ENCODE measurements at regions not wholly inside any gene's neighbourhood (a gene's known extent, or its start where the extent isn't known, plus 50 kb on each side); places are given as distances from the start of the nearest gene placed in this dataset.

GRCh38 chr13:86878781-86879180 is 792.4 kb upstream of the SLITRK5 start:
- TF ChIP-seq SETDB1 (CRISPR knock-in tag; IDR thresholded peaks at IDR 0.05; ENCODE audit: borderline replicate concordance) (no peak), ZNF333 (CRISPR knock-in tag; IDR thresholded peaks at IDR 0.05; ENCODE audit: borderline replicate concordance) (no peak), SATB2 (CRISPR knock-in tag; IDR thresholded peaks at IDR 0.05) (no peak), ZHX2 (IDR thresholded peaks at IDR 0.05; ENCODE audit: low read depth) (no peak), ZHX2 (CRISPR knock-in tag; IDR thresholded peaks at IDR 0.05; ENCODE audit: borderline replicate concordance) (no peak), ZNF577 (CRISPR knock-in tag; IDR thresholded peaks at IDR 0.05; ENCODE audit: borderline replicate concordance, low read depth) (no peak), IKZF5 (CRISPR knock-in tag; IDR thresholded peaks at IDR 0.05) (no peak), MIXL1 (CRISPR knock-in tag; IDR thresholded peaks at IDR 0.05) (no peak), ZNF746 (CRISPR knock-in tag; IDR thresholded peaks at IDR 0.05) (no peak), NFIB (CRISPR knock-in tag; IDR thresholded peaks at IDR 0.05; ENCODE audit: borderline replicate concordance) (no peak), PITX1 (CRISPR knock-in tag; IDR thresholded peaks at IDR 0.05) (no peak)
- ATAC-seq (no peak), DNase-seq (ENCODE audit: low spot score) (no peak), FAIRE-seq (no peak)
- no peaks in the 10 kb centered on the region for H3K9me3 ChIP-seq (ENCODE audit: low read length)
- H3K27me3 ChIP-seq (ENCODE audit: control insufficient read depth in 1 of 2, insufficient read depth in 2 of 2, low read length in 2 of 2) = no peaks in the 10 kb centered on the region
- WGBS (ENCODE audit: low lambda C conversion rate) = 57% methylated on average over 3 of the region's 3 CpGs
- H3K27ac ChIP-seq (ENCODE audit: extremely low read length, insufficient read depth, low read length) = no peak overlapping the region
- no peaks in the 10 kb centered on the region; the same call in 1 of the 2 replicates for H3K4me1 ChIP-seq (ENCODE audit: insufficient read depth, low read length)
- intact Hi-C loops (cut with micrococcal nuclease; ENCODE audit: unreplicated experiment) = no loop called here
- ChIA-PET CTCF (ENCODE audit: low intra/inter-chr PET ratio, low total read pairs) (no interaction called here), POLR2A (no interaction called here)
- no peak overlapping the region for H3K4me2 ChIP-seq (ENCODE audit: low read depth, low read length)
- no peak overlapping the region for H3K9ac ChIP-seq (ENCODE audit: insufficient read depth, low read depth, low read length)
- H4K20me1 ChIP-seq (ENCODE audit: insufficient read depth, low read length) = no peaks in the 10 kb centered on the region
- in situ Hi-C loops (cut with HindIII; ENCODE audit: extremely low pct_ligation_motif_present, low pct_unique_long_range_greater_than_20kb) = no loop called here
- no peak overlapping the region for H2AFZ ChIP-seq (ENCODE audit: low read length)
- H3K79me2 ChIP-seq (ENCODE audit: insufficient read depth, low read length) = no peaks in the 10 kb centered on the region
- BruUV-seq (replicated peaks) = no TSS peak
- no peaks in the 10 kb centered on the region for H3K36me3 ChIP-seq (replicated peaks in 1 of 2; ENCODE audit: control insufficient read depth in 1 of 2, insufficient read depth in 2 of 2, low read length in 2 of 2)
- no peak overlapping the region for H3K4me3 ChIP-seq (replicated peaks in 1 of 3; ENCODE audit: insufficient read depth in 1 of 3, low read depth in 2 of 3, low read length in 3 of 3)

All from HepG2 (cell line).